NCI-H1105 treated with DMSO at 0.1 percent for 48 hours (cell line): ENCODE measurements at regions not wholly inside any gene's neighbourhood (a gene's known extent, or its start where the extent isn't known, plus 50 kb on each side); places are given as distances from the start of the nearest gene placed in this dataset.

Experiments used
- DNase-seq: peaks from one replicate; lab custom pipeline; 2025; lab: John Stamatoyannopoulos, UW

DNA sequence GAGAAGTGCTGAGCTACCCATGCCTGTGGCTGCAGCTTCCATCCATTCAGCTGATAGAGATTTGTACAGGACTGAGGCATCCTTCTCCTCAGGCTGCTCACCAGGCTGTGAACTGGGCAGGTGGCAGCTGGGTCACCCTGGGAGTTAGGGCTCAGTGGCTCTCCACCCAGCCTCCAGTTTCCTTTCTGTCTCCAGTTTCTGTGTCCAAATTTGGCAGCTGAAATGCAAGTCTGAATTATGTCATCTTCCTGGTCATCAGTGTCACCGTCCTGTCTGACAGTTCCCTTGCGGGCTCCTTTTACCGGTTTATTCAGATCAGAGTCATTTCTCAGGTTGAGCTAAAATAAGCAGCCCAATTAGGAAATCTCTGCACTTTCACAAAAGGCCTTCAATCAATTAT lies 93.3 kb downstream of the EDN1 start:
- no peak for DNase-seq

DNA sequence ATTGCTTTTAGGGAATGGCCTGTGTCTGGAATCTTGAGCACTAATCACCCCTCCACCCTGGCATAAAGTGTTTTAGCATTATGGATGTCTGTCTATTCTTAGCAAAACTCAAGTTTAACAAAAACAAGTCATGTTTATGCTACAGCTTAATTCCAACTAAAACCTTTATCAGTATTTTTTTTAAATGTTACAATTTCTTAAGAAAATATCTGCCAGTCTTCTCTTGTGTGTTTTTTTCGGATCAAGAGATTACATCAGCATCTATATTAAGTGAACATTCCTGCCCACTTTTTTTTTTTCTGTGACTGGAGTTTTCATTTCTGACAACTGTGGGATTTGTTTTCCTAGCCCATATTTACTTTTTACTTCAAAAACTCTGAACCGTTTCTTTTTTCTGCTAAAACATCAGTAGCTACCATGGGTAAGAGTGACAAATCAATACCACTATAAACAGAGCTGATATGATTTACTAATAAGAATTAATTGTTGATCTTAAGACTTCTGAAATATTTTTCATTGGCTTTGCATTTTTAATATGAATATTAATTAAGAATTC lies 94.3 kb downstream of the EDN1 start:
- DNase-seq = no peak

DNA sequence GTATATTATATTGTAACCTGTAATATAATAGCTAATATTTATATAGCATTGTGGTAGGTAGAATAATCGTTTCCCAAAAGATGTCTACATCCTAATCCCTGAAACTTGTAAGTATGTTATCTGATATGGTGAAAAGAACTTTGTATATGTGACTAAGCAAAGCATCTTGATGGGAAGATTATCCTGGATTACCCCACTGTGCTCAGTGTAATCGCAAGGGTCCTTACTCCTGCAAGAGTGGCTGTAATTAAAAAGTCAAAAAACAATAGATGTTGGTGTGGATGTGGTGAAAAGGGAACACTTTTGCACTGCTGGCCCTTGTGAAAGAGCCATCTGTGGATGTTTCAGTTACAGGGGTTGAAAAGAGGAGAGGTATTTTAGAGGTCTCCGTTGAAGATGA lies 95.2 kb downstream of the EDN1 start:
- DNase-seq = no peak

DNA sequence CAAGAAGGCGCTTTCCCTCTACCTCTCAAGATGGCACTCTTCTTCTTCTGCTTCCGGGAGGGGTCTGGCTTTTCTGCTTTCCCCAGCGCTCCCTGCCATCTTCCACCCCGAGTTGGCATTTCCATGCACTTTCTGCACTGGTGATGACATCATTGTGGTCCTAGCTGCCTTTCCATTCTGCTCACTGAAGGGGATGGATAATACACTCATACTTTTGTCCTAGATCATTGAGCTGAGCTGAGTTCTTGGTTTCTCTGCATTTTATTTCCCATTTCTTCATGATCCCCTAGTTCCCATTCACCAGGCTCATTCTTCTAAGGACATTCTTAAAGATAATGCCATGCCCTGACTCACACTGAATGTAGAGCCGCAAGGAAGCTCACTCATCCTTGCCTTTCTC lies 96.7 kb downstream of the EDN1 start:
- DNase-seq = no peak

DNA sequence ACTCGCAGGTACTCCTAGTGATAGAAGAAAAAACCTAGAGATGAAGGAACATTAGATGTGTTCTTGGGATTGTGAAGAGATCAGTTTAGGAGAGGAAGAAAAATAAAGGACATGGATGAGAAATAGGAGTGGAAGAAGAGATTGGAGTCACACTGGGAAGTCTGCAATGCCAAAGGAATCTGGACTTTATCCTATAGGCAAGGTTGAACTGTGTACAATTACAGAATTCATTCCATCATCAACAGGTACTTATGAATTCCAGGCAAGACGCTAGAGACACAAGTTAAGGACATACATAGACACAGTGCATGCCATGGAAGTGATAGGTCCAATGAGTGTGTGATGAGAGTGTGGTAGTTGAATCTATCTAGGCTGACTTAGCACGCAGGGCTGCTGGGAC lies 101.3 kb downstream of the EDN1 start:
- DNase-seq = no peak

DNA sequence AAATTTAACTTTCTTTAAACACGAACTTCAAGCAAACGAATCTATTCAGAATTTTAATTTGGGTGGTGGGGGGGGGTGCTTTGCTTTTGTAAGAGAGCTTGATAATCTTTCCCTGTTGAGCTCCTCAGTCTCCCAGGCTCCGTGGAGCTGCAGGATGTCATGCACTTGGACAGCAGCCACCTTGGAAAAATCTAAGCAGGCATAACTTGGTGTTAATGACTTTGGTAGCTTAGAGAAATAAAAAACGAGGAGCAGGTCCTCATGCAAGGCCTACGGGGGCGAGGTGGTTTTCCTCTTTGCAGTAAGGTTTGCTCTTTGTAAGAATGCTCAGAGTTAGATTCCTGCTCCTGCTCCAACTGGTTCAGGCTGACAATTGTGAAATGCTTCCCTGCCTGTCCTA lies 102.3 kb downstream of the EDN1 start:
- DNase-seq = no peak

DNA sequence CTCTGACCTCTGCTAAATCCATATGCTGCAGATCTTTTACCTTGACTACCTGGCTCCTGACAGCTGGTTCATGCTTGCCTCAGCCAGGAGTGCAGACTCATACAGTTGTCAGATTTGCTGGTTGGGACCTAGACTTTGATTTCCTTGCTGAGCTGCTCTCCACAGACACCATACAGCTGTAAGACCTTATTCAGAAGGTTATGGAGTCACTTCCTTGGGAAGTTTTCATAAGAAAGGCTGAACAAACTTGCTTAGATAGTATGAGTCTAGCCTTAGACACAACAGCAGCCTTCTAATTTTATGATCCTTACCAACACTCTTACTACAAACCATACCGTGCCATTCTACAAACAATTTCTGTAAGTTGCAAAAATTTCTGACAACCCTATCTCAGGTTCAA lies 102.9 kb downstream of the EDN1 start:
- no peak for DNase-seq

DNA sequence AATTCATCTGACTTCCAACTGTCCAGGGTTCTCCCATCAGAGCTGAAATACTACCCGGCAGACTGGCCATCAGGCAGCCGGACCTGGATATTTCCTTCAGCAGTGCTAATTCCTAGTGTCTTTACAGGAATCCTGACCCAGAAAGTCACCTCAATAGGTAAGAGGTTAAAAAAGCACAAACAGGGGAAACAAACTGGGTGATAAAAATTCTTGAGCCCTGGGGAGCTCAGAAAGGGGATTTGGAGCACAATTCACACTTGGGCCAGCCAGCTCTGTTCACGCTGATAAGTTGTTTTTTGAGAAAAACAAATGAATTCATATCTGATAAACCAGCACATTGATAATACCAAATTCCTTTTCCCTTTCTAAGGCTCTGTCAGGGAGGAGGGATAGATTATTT lies 104.0 kb downstream of the EDN1 start:
- no peak for DNase-seq

DNA sequence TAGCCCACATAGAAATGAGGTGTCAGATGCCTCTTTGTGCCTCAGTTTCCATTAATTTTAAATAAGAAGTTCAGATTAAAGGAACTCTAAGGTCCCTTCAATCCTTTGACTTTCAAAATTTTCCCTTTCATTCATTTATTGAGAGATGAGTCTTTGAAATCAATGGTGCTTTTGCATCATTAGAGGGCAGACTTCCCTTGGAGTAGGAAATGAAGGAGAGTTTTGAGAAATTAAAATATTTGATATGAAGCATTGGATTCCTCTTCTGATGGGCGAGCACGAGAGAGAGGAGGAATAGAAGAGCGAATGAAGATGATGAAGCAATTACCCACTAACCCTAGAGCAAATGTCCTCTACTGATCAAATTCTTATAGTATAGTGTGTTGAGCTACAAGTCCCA lies 105.7 kb downstream of the EDN1 start:
- no peak for DNase-seq

DNA sequence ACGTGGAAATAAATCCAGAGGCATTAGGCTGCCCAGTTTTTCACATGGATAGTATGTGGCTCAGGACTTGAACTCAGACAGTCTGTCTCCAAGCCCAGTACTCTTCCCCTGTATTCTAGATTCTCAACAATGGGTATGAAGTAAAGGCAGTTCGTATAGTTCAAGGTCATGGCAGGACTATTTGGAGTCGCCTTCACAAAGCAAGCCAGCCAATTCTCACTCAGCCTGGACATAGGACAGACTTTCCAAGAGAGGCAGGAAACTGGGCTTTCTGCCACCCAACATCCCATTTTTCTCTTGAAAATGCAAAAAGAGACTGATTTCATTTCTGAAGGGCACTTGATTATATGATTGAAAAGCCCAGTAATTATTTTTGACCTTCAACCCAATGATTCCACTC lies 111.0 kb downstream of the EDN1 start:
- DNase-seq = no peak

DNA sequence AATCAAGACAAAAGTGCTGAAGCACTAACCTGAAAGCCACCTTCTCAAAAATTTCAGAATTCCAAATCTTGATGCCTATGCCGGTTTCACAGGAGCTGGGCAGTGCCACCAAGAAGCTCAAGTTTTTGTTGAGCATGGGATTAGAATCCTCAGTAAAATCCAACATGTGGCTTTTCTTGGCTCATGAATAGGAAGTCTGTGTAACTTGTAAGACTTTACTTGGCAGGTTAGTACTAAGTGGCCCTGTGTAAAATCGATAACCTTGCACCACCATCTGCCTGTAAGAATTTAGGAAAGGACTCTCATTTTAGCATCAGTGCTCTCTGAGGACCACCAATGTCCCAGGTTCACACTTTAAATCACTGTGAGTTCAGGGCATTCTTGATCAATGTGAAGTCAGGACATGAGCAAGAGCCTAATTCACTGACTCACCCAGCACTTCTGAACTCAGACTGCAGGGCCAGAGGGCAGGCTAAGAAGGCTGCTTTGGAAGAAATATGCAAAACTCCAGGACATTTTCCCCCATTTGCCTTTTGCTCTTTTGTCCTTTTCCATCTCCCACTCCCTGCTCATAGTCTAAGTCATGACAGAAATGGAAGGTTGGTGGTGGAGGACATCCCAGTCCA lies 113.2 kb downstream of the EDN1 start:
- DNase-seq = no peak

DNA sequence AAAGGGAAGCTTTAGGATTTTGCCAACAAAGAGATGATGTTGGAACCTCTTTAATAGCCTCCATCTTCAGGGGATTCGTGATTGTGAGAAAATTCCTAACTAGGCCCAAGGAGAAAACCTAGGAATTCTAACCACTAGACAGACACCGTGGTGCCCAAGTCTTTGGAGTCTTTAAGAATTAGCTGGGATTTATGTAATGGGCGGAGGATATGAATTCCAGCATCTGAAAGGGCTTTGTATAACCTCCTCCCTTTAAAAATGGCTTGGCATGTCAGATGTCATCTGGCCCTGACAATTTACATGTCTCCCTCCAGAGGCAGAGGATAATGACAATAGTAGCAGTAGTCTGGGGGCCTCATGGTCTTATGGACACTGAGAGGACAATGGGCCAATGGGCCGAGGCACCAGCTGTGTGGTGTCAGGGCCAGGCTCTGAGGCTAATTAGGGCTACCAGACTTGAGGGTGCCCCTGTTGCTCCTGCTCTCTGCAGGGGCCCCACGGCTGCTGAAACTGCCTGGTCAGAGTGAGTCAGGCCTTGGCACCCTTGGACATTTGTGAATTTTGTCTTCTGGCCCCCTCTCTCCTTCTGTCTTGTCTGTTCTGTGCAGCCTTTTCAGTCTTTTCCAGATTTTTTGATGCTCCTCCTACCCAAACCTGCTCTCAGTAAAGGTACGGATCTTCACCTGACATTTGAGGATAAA lies 113.9 kb downstream of the EDN1 start:
- DNase-seq = no peak

DNA sequence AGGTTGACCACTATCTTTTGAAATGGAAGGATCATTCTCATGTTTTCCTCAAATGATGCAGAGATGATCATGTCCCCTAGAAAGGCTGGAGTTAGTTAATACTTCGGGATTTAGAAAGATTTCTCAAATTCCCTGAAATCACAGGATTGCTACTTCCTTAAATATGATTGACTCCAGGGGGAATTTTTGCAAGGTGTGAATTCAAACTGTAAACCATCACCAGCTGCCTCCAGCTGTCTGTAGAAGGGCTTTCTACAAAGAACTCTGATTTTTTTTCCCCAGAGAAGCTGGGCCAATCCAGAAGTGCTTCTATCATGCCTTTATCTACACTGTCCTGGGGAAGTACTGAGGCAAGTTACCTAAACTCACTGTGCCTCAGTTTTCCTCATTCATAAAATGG lies 114.5 kb downstream of the EDN1 start:
- DNase-seq = no peak

DNA sequence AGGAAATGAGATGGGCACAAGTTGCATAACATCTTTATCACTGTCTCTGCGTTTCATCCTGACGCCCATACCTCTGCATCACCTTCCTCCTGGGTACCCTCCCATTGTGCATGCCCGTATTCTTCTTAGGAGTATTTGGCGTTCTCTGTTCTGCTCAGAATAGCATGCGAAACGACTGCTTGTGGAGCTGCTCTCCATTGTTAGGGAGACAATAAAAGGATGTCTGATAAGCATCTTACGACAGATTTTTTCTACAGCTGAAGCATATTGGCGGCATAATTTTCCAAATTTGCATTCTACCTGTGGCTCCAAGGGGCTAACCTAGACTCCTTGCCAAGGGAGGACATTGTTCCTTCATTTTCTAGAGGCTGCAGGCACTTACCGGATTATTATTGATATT lies 118.6 kb downstream of the EDN1 start:
- DNase-seq = no peak

DNA sequence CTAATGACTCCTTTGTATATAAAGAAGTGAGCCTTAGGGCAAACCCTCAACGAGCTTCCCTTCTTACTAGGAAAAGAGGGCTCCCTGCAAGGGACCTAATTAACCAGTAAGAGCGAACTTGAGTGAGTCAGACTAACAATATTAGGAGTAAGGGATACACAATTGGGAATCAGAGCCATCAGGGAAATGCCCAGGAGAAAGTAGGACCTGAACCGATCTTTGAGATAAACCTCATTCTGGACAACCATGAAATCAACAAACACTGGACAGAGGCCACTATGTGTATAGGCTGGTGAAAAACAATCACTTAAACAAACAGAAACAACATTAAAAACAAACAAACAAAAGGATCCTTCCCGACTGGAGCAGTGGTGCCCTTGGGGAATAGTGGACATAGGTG lies 120.8 kb downstream of the EDN1 start:
- no peak for DNase-seq

DNA sequence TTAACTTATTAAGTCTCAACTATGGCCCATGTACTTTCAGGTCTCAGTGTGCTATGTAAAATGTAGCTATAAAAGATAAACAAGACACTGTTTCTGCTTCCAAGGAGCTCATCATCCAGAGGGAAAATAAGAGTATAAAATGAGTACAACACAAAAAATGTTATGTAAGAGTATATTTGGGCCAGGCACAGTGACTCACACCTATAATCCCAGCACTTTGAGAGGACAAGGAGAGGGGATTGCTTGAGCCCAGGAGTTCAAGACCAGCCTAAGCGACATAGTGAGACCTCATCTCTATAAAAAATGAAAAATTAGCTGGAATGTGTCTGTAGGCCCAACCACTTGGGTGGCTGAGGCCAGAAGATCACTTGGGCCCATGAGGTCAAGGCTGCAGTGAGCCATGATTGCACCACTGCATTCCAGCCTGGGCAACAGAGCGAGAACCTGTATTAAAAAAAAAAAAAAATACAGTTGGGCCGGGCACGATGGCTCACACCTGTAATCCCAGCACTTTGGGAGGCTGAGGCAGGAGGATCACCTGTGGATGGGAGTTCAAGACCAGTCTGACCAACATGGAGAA lies 124.0 kb downstream of the EDN1 start:
- no peak for DNase-seq

DNA sequence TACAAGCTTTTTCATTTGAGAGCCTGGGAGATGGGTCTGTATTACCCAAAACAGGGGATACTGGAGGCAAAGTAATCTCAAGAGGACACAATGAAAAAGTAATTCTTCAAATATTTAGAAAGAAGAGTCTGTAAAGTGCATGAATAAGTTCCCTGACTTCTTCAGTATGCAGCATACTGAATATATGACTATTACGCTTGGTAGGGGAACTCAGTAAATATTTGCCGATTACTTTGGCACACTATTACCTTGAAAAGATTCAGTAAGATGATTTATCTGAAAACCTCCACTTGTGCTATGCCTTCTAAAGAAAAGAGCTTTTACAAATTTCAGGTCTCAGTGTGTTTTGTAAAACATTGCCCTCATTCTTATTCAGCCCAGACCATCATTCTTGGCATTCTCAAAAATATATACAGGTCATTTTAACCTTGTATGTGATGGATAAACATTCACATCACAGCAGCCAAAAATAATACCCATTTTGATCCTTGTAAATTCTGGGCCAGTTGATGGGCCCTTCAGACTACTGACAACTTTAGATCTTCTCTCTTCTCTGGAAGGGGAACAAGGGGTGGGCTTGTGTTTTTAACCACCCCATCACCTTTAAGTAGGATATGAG lies 125.9 kb downstream of the EDN1 start:
- DNase-seq = no peak

DNA sequence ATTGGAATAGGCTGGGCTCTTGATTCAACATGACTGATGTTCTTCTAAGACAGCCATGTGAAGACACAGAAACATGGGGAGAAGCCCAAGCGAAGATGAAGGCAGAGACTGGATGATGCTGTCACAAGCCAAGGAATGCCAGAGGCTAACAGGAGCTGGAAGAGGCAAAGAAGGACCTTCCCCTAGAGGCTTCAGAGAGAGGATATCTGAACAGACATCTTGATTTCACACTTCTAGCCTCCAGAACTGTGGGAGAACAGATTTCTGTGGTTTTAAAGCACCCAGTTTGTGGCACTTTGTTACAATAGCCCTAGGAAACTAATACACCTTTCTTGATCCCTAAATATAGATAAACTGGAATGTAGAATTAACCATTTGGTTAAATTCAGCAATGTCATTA lies 127.0 kb downstream of the EDN1 start:
- no peak for DNase-seq

DNA sequence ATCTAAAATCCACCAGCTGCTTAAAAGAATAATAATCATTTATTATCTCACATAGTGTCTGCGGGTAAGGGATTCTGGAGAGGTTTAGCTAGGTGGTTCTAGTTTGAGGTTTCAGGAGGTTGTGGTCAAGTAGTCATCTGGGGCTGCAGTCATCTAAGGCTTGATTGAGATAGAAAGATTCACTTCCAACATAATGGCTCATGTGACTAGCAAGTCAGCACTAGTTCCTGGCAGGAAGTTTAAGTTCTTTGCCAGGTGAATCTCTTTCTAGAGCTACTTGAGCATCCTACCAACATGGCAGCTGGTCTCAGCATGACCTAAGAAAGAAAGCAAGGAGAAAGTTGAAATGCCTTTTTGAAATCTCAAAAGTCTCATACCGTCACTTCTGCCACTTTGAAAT lies 128.8 kb downstream of the EDN1 start:
- no peak for DNase-seq

DNA sequence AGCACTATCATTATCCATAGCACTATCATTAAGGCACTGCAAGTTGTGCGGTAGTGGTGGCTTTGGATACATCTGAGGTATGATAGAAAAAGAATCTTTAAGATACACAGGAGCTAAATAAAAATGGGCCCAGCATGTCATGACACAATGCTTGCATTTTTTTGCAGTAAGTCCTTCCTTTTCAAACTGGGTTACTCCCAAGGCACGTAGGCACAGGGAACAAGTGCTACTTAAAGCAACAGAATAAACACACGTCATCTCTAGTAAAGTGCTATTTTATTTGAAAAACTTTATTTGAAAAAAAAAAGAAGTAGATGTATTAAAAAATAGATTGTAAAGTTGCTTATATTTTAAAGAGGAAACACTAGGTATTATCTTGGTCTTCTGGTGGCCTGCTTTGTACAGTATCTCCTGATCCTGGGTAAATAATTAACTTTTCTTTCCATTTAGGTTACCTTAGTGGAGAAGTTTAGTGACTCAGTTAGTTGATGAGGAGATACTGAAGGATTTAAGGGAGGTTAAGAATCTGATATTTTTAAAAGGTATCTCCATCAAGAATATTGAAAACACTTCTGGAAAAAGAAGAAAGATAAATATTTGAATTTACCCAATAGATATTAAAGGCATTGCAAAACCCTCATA lies 129.6 kb downstream of the EDN1 start:
- no peak for DNase-seq

DNA sequence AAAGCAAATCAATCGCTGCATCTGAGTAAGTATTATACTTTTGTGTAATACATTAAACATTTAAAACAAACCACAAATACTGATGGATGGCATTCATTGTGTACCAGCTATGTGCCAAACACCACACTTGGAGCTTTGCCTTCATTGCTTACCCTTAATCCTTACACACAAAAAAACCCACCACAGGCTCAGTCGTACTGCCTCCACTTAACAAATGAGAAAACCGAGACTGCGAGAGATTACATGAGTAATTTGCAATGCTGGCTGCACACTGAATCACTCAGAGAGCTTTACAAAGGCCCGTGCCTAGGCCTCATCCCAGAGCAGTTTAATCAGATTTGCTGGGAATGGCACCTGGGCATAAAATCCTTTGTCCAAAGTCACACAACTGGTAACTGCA lies 130.5 kb downstream of the EDN1 start:
- no peak for DNase-seq

DNA sequence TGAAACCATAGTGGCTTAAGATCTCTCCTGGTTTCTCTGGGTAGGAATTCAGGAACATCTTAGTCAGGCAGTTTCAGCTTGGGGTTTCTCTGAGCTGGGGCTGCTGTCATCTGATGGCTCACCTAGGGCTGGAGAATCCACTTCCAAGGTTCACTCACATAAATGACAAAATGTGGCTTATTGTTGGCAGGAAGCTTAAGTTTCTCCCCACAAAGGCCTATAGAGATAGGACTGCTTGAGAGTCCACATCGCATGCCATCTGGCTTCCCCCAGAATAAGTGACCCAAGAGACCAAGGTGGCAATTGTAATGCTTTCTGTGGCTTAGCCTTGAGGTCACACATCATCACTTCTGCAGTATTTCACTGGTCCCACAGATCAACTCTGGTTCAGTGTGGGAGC lies 131.4 kb downstream of the EDN1 start:
- no peak for DNase-seq

DNA sequence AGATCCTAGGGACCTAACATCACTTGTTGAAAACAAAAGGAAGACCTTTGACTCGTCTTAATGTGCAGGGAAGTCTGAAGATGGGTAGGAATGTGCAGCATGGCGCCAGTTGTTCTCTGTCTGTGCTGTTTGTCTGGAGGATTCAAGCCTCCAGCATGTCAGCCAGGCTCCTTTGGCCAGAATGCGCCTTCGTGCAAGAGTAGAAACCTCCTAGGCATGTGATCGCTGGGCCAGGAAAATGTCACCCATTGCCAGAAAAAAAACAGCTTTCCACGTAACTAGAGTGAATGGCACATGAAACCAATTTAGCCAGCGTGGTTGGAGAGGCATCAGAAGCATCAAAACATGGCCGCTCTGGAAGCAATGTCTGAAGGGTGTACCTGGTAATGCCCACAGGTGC lies 132.7 kb downstream of the EDN1 start:
- no peak for DNase-seq
